ENCODE measurements at regions not wholly inside any gene's neighbourhood (a gene's known extent, or its start where the extent isn't known, plus 50 kb on each side); places are given as distances from the start of the nearest gene placed in this dataset.
"Not testable (repeated sequence)": the region's sequence is repeated elsewhere in the genome, so short reads cannot be mapped to it uniquely, and the experiment has no call there.

- DNase-seq (ENCODE audit: low read depth in 4 of 4, low spot score in 2 of 4), result no peak
These were observed 59.7 kb downstream of the TEX35 start for GRCh38 chr1:178572604-178573003.

- DNase-seq (ENCODE audit: low read depth in 4 of 4, low spot score in 2 of 4), result no peak
These were observed 60.4 kb downstream of the TEX35 start for GRCh38 chr1:178573330-178573729.

GRCh38 chr1:178574345-178574744, 61.4 kb downstream of the TEX35 start:
- DNase-seq (ENCODE audit: low read depth in 4 of 4, low spot score in 2 of 4), result no peak

- DNase-seq (ENCODE audit: low read depth in 4 of 4, low spot score in 2 of 4), result peak in 3 of 4 donors; percentile 7 to 21 (median 16)
These were observed 62.9 kb downstream of the TEX35 start for GRCh38 chr1:178575611-178576361.

- no peak for DNase-seq (ENCODE audit: low read depth in 4 of 4, low spot score in 2 of 4)
These were observed 63.9 kb downstream of the TEX35 start for GRCh38 chr1:178576841-178577240.

- no peak for DNase-seq (ENCODE audit: low read depth in 4 of 4, low spot score in 2 of 4)
These were observed 65.0 kb downstream of the TEX35 start for GRCh38 chr1:178577882-178578281.

- DNase-seq (ENCODE audit: low read depth in 4 of 4, low spot score in 2 of 4), result no peak
These were observed 65.6 kb downstream of the TEX35 start for GRCh38 chr1:178578541-178578940.

GRCh38 chr1:178579095-178579494, 66.2 kb downstream of the TEX35 start:
- DNase-seq (ENCODE audit: low read depth in 4 of 4, low spot score in 2 of 4), result no peak

GRCh38 chr1:178579562-178579961, 66.7 kb downstream of the TEX35 start:
- no peak for DNase-seq (ENCODE audit: low read depth in 4 of 4, low spot score in 2 of 4)

- DNase-seq (ENCODE audit: low read depth in 4 of 4, low spot score in 2 of 4), result no peak
These were observed 67.2 kb downstream of the TEX35 start for GRCh38 chr1:178580096-178580495.

GRCh38 chr1:178580876-178581275, 68.0 kb downstream of the TEX35 start:
- no peak for DNase-seq (ENCODE audit: low read depth in 4 of 4, low spot score in 2 of 4)

GRCh38 chr1:178581351-178582303, 68.7 kb downstream of the TEX35 start:
- DNase-seq (ENCODE audit: low read depth in 4 of 4, low spot score in 2 of 4), result peak; percentile 31 to 47 (median 33)

- DNase-seq (ENCODE audit: low read depth in 4 of 4, low spot score in 2 of 4), result no peak
These were observed 74.2 kb downstream of the TEX35 start for GRCh38 chr1:178587096-178587495.

GRCh38 chr1:178587975-178588374, 75.1 kb downstream of the TEX35 start:
- DNase-seq (ENCODE audit: low read depth in 4 of 4, low spot score in 2 of 4), result no peak

GRCh38 chr1:178589042-178589441, 76.1 kb downstream of the TEX35 start:
- not testable (repeated sequence) for DNase-seq (ENCODE audit: low read depth in 4 of 4, low spot score in 2 of 4)

GRCh38 chr1:178591811-178592210, 78.9 kb downstream of the TEX35 start:
- not testable (repeated sequence) for DNase-seq (ENCODE audit: low read depth in 4 of 4, low spot score in 2 of 4)

GRCh38 chr1:178593515-178593914, 80.6 kb downstream of the TEX35 start:
- DNase-seq (ENCODE audit: low read depth in 4 of 4, low spot score in 2 of 4), result no peak

- DNase-seq (ENCODE audit: low read depth in 4 of 4, low spot score in 2 of 4), result no peak
These were observed 81.2 kb downstream of the TEX35 start for GRCh38 chr1:178594133-178594532.

- DNase-seq (ENCODE audit: low read depth in 4 of 4, low spot score in 2 of 4), result no peak
These were observed 82.6 kb downstream of the TEX35 start for GRCh38 chr1:178595491-178595890.

GRCh38 chr1:178599087-178599486, 86.2 kb downstream of the TEX35 start:
- no peak for DNase-seq (ENCODE audit: low read depth in 4 of 4, low spot score in 2 of 4)

- no peak for DNase-seq (ENCODE audit: low read depth in 4 of 4, low spot score in 2 of 4)
These were observed 86.8 kb downstream of the TEX35 start for GRCh38 chr1:178599745-178600144.

- DNase-seq (ENCODE audit: low read depth in 4 of 4, low spot score in 2 of 4), result no peak
These were observed 91.0 kb downstream of the TEX35 start for GRCh38 chr1:178603926-178604325.

All from left renal cortex interstitium (tissue), 4 donors.